Stimulated activated CD4-positive, alpha-beta T cell treated with anti-CD3 and anti-CD28 coated beads, TNF-alpha, amount 100 ng/mL, for 48 hours (primary cell): ENCODE measurements at regions not wholly inside any gene's neighbourhood (a gene's known extent, or its start where the extent isn't known, plus 50 kb on each side); places are given as distances from the start of the nearest gene placed in this dataset.
"Not testable (repeated sequence)": the region's sequence is repeated elsewhere in the genome, so short reads cannot be mapped to it uniquely, and the experiment has no call there.

Experiments
- DNase-seq, 3 donors: peaks; one replicate each; pipeline ENCODE4 v3.0.0-alpha.2; 2020; ENCODE audit warnings: low read depth in 3 of 3

- DNase-seq: no peak
Measured at GRCh38 chr12:87336814-87337336, 692.3 kb downstream of the C12orf50 start.

- no peak for DNase-seq
Measured at GRCh38 chr12:87332987-87333726, 696.0 kb downstream of the C12orf50 start.

- not testable (repeated sequence) for DNase-seq
Measured at GRCh38 chr12:87330071-87330555, 699.1 kb downstream of the C12orf50 start.

- DNase-seq: no peak
Measured at GRCh38 chr12:87329076-87329863, 699.9 kb downstream of the C12orf50 start.

GRCh38 chr12:87323369-87323768 lies 705.8 kb downstream of the C12orf50 start:
- no peak for DNase-seq

- DNase-seq: no peak
Measured at GRCh38 chr12:87320724-87321123, 708.5 kb downstream of the C12orf50 start.

- no peak for DNase-seq
Measured at GRCh38 chr12:87317302-87317701, 711.9 kb downstream of the C12orf50 start.

GRCh38 chr12:87311206-87311605 lies 718.0 kb downstream of the C12orf50 start:
- no peak for DNase-seq

GRCh38 chr12:87310126-87310525 lies 719.1 kb downstream of the C12orf50 start:
- no peak for DNase-seq

GRCh38 chr12:87305481-87305880 lies 723.7 kb downstream of the C12orf50 start:
- no peak for DNase-seq

GRCh38 chr12:87304406-87304805 lies 724.8 kb downstream of the C12orf50 start:
- DNase-seq: no peak

GRCh38 chr12:87303396-87304012 lies 725.7 kb downstream of the C12orf50 start:
- DNase-seq: no peak

GRCh38 chr12:87302126-87302745 lies 727.0 kb downstream of the C12orf50 start:
- DNase-seq: no peak

- DNase-seq: no peak
Measured at GRCh38 chr12:87290505-87290904, 738.7 kb downstream of the C12orf50 start.

GRCh38 chr12:87283886-87284285 lies 745.3 kb downstream of the C12orf50 start:
- DNase-seq: no peak

- DNase-seq: no peak
Measured at GRCh38 chr12:87283111-87283510, 746.1 kb downstream of the C12orf50 start.

- no peak for DNase-seq
Measured at GRCh38 chr12:87280893-87281292, 748.3 kb downstream of the C12orf50 start.

GRCh38 chr12:87280356-87280755 lies 748.8 kb downstream of the C12orf50 start:
- DNase-seq: no peak

GRCh38 chr12:87274594-87275245 lies 754.5 kb downstream of the C12orf50 start:
- no peak for DNase-seq

GRCh38 chr12:87272851-87273250 lies 756.4 kb downstream of the C12orf50 start:
- no peak for DNase-seq

GRCh38 chr12:87270919-87271318 lies 758.3 kb downstream of the C12orf50 start:
- DNase-seq: no peak
